GM23248 (cell line): ENCODE measurements at regions not wholly inside any gene's neighbourhood (a gene's known extent, or its start where the extent isn't known, plus 50 kb on each side); places are given as distances from the start of the nearest gene placed in this dataset.

Source experiments
- DNase-seq: peaks from one replicate; pipeline ENCODE4 v3.0.0-alpha.2; 2015
- H2AFZ ChIP-seq: fragments of 200-600 bp; sonication (generic); 2 replicates; pipeline ENCODE4 v1.6.1; 2016; ENCODE audit warnings: antibody characterized with exemption
- H3F3A ChIP-seq: fragments of 200-600 bp; sonication (generic); 2 replicates; pipeline ENCODE4 v1.6.1; 2016; ENCODE audit warnings: mild to moderate bottlenecking, antibody characterized with exemption, mixed run types; ENCODE audit not compliant: insufficient read depth
- H3K27ac ChIP-seq: fragments of 200-600 bp; sonication (generic); 2 replicates; pipeline ENCODE4 v1.5.1; 2016; ENCODE audit warnings: mild to moderate bottlenecking
- H3K27me3 ChIP-seq: fragments of 200-600 bp; sonication (generic); replicated peaks from 2 replicates; pipeline ENCODE4 v1.6.1; 2016; ENCODE audit warnings: mild to moderate bottlenecking; ENCODE audit not compliant: insufficient read depth
- H3K36me3 ChIP-seq: fragments of 200-600 bp; sonication (generic); 2 replicates; pipeline ENCODE4 v1.6.1; 2016; ENCODE audit warnings: low read depth, mild to moderate bottlenecking
- H3K4me1 ChIP-seq: fragments of 200-600 bp; sonication (generic); 2 replicates; pipeline ENCODE4 v1.6.1; 2016; ENCODE audit warnings: mild to moderate bottlenecking; ENCODE audit not compliant: insufficient read depth
- H3K4me2 ChIP-seq: fragments of 200-600 bp; sonication (generic); one replicate; pipeline ENCODE4 v1.6.1; 2016; ENCODE audit warnings: mild to moderate bottlenecking; ENCODE audit not compliant: unreplicated experiment
- H3K4me3 ChIP-seq: fragments of 200-600 bp; sonication (generic); 2 replicates; pipeline ENCODE4 v1.5.1; 2016; ENCODE audit warnings: mild to moderate bottlenecking
- H3K79me2 ChIP-seq: fragments of 200-600 bp; sonication (generic); 2 replicates; pipeline ENCODE4 v1.6.1; 2016; ENCODE audit warnings: mild to moderate bottlenecking; ENCODE audit not compliant: insufficient read depth
- H3K9ac ChIP-seq: fragments of 200-600 bp; sonication (generic); 2 replicates; pipeline ENCODE4 v1.6.1; 2016; ENCODE audit warnings: mild to moderate bottlenecking
- H3K9me2 ChIP-seq: fragments of 200-600 bp; sonication (generic); 2 replicates; pipeline ENCODE4 v1.6.1; 2016; ENCODE audit warnings: mixed run types, mild to moderate bottlenecking, moderate library complexity; ENCODE audit not compliant: insufficient read depth
- H3K9me3 ChIP-seq: fragments of 200-600 bp; sonication (generic); one replicate; pipeline ENCODE4 v1.6.1; 2017; ENCODE audit warnings: low read depth
- H4K20me1 ChIP-seq: fragments of 200-600 bp; sonication (generic); 2 replicates; pipeline ENCODE4 v1.6.0; 2016; ENCODE audit not compliant: insufficient read depth
- EZH2 ChIP-seq: fragments of 200-600 bp; sonication (generic); IDR thresholded peaks from 2 replicates; pipeline ENCODE4 v1.6.1; 2018; ENCODE audit warnings: antibody characterized with exemption, mild to moderate bottlenecking; ENCODE audit not compliant: insufficient read depth, poor library complexity, severe bottlenecking
- EZH2phosphoT487 ChIP-seq: fragments of 200-600 bp; sonication (generic); IDR thresholded peaks from 2 replicates; pipeline ENCODE4 v1.6.1; 2018; ENCODE audit warnings: antibody characterized with exemption, moderate library complexity, mild to moderate bottlenecking, low read depth; ENCODE audit not compliant: insufficient read depth
- WGBS, 2 experiments: methylation state at CpG; one replicate each; pipeline ENCODE4 v1.1.6; 2015 to 2017; ENCODE audit warnings: low lambda C conversion rate in 2 of 2, low coverage in 1 of 2; ENCODE audit errors: missing lambda C conversion rate in 2 of 2; 5-methylcytosine and 5-hydroxymethylcytosine counted together
- in situ Hi-C: fragments of 300-500 bp; cut with MboI; formaldehyde crosslinking; loops from 2 replicates; pipeline ENCODE4 v1.15.0; 2020

DNA sequence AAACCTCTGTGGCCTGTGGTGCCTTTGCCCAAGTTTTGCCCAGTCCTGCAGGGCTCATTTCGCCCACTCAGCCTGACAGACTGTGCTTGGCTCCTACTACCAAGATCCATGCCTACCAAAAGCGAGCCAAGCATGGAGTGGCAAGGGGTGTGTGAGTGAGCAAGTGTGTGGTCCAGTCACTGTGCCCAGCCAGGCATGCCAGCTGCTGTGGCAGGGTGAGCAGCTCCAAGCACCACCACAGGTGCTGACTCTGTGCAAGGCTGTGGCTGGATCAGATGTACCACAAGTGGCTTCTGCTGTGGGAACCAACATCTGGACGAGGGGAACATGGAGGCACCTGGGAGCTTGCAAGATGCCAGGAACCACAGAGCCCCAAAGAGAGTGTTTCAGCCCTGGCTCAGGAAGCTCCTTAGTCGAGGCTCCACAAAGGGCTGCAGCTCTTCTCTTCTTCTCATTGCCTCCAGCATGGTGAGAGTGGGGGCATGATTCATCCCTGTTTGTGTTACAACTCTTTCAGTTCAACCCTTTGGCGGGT lies 1564.2 kb upstream of the MIR17HG start:
- Histone ChIP-seq H3K27me3 (no peaks in the 10 kb centered on the region), H3K4me3 (no peak overlapping the region), H2AFZ (no peak overlapping the region), H3K9me3 (no peaks in the 10 kb centered on the region), H3K27ac (no peak overlapping the region), H3K36me3 (no peaks in the 10 kb centered on the region), H3K9me2 (no peaks in the 10 kb centered on the region), H3K4me1 (no peaks in the 10 kb centered on the region), H3F3A (no peaks in the 10 kb centered on the region), H4K20me1 (no peaks in the 10 kb centered on the region), H3K9ac (no peak overlapping the region), H3K4me2 (no peak overlapping the region), H3K79me2 (no peaks in the 10 kb centered on the region)
- DNase-seq: no peak
- WGBS, 2 experiments: 23 to 28% methylated on average over 5 of the region's 5 CpGs
- in situ Hi-C loops: no loop called here
- no peak for TF ChIP-seq EZH2
- no peak for TF ChIP-seq EZH2phosphoT487

DNA sequence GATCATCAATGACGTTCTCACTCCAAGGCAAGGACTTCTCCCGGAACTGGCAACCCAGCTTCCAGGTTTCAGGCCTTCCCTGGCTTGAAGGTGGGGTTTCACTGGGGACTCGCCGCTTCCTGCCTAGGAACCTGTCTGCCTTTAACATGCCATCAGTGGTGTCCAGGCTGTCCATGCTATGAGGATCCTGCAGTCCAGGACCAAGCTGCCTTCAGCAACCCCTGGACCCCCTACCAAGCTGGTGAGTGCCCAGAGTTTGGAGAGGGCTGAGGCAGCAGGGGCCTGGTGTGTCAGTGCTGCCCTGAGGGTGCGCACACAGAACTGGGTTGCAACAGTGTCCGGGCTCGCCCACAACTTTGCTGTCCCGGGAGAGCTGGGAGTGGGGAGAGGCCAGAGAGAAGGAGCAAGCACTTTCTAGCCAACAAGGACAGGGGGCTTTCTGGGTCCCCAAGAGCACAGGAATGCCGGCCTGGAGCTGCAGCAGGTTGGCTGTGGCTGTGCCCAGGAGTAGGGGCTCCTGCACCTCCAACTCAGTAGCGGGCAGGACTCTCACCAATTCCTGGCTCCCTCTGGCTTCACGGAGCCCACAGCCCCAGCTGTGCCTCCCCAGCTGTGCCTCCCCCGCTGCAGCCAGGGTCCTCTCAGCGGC lies 1563.2 kb upstream of the MIR17HG start:
- no peaks in the 10 kb centered on the region for H4K20me1 ChIP-seq
- no peak for TF ChIP-seq EZH2
- no peak for TF ChIP-seq EZH2phosphoT487
- no peak overlapping the region for H3K4me3 ChIP-seq
- no peaks in the 10 kb centered on the region for H3K79me2 ChIP-seq
- H3K9me2 ChIP-seq: no peaks in the 10 kb centered on the region
- DNase-seq: no peak
- H3K9me3 ChIP-seq: no peaks in the 10 kb centered on the region
- H3K27me3 ChIP-seq: no peaks in the 10 kb centered on the region
- H3K27ac ChIP-seq: no peak overlapping the region
- no peaks in the 10 kb centered on the region for H3K4me1 ChIP-seq
- WGBS, 2 experiments: 63 to 68% methylated on average over 13 of the region's 13 CpGs
- no peak overlapping the region for H2AFZ ChIP-seq
- H3F3A ChIP-seq: no peaks in the 10 kb centered on the region
- H3K36me3 ChIP-seq: no peaks in the 10 kb centered on the region
- no peak overlapping the region for H3K9ac ChIP-seq
- in situ Hi-C loops: no loop called here
- no peak overlapping the region for H3K4me2 ChIP-seq

DNA sequence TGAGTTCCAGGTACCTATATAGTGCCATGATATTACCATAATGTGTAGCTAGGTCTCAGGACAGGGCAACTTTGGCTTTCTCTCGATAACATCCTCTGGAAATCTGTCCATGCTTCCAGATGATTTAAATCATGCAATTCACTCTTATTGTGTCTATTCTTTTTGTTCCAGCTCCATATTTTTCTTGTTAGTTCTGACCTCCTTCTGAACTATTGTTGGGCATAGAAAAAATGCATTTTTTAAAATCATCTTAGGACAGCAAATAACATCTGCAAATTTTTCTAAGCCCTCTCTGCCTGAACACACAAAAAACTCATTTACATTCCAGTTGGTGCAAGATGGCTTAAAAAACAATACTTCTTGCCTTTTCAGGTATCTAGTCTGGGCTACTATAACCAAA lies 1561.0 kb upstream of the MIR17HG start:
- Histone ChIP-seq H3K4me3 (no peak overlapping the region), H3K79me2 (no peaks in the 10 kb centered on the region), H3K4me1 (no peaks in the 10 kb centered on the region), H3K36me3 (no peaks in the 10 kb centered on the region), H3K27me3 (no peaks in the 10 kb centered on the region), H3K27ac (no peak overlapping the region), H3F3A (no peaks in the 10 kb centered on the region), H4K20me1 (no peaks in the 10 kb centered on the region), H3K9me2 (no peaks in the 10 kb centered on the region), H3K4me2 (no peak overlapping the region), H3K9me3 (no peaks in the 10 kb centered on the region), H3K9ac (no peak overlapping the region), H2AFZ (no peak overlapping the region)
- no peak for TF ChIP-seq EZH2
- TF ChIP-seq EZH2phosphoT487: no peak
- no peak for DNase-seq
- 0 to 3% methylated on average over 1 of the region's 1 CpG for WGBS, 2 experiments
- in situ Hi-C loops: no loop called here

DNA sequence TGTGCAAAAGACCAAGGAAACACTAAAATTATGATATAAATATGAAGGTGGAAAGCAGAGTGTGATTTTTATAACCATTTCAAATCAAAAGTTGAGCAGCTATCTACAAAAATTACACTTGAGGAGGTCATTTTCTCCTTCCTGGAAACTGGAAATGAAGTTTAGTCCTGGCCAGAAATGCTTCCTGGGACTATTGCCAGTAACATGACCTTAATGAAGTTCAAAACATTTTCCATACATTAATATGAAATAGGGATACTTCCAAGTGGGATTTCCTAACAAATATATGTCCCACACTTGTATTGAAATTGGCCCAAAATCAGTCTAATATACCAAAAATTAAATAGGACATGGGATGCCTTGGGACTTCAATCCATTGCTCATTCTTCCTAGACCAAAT lies 1556.8 kb upstream of the MIR17HG start:
- no peak overlapping the region for H3K9ac ChIP-seq
- in situ Hi-C loops: no loop called here
- H3K4me3 ChIP-seq: no peak overlapping the region
- no peaks in the 10 kb centered on the region for H3K36me3 ChIP-seq
- no peaks in the 10 kb centered on the region for H3K9me3 ChIP-seq
- no peak overlapping the region for H3K27ac ChIP-seq
- no peaks in the 10 kb centered on the region for H3K79me2 ChIP-seq
- no peak for TF ChIP-seq EZH2
- no peak for TF ChIP-seq EZH2phosphoT487
- no peaks in the 10 kb centered on the region for H3K4me1 ChIP-seq
- no peak overlapping the region for H3K4me2 ChIP-seq
- H3K9me2 ChIP-seq: no peaks in the 10 kb centered on the region
- no peak overlapping the region for H2AFZ ChIP-seq
- H3K27me3 ChIP-seq: no peaks in the 10 kb centered on the region
- H4K20me1 ChIP-seq: no peaks in the 10 kb centered on the region
- H3F3A ChIP-seq: no peaks in the 10 kb centered on the region
- no peak for DNase-seq
